ENCODE measurements at regions not wholly inside any gene's neighbourhood (a gene's known extent, or its start where the extent isn't known, plus 50 kb on each side); places are given as distances from the start of the nearest gene placed in this dataset.

DNA sequence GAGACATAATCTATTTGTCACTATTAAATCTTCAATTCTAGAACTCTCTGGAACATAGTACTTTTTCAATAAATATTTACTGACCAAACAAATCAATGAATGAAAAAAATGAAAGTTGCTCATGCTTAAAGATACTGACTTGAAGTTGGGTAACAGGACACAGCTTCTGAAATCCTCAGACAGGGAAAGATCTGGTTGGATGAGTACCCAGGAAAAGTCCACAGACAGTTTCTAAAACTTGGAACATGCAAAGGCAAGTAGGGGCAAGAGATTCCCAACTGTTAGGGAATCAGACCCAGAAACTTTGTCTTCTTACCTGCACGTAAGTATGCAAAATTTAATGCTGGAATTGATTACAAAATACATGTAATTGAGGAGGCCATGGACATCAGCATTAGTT is 366.2 kb downstream of the ACTL7B start:
- no peak for DNase-seq (ENCODE audit: low read depth)

DNA sequence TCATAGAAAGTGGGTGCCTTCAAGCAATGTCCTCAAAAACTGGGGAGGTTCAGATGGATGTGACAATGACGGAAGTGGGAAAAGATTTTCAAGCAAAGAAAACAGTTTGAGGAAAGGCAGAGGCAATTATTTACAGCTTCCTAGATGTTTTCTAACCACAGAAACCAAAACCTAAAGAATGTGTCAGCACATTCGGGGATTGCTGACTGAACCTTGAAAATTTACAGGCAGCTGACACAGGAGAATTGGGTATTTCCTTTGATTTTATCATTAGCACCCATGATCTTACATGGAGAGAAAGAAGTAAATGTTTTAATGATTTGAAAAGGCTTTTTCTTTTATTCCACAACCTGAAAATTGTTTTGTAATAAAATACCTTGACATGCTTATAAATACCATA is 369.0 kb downstream of the ACTL7B start:
- DNase-seq (ENCODE audit: low read depth): no peak

- DNase-seq (ENCODE audit: low read depth): no peak
Observed at GRCh38 chr9:108484468-108484867, 371.3 kb downstream of the ACTL7B start.

GRCh38 chr9:108483676-108484075 is 372.1 kb downstream of the ACTL7B start:
- DNase-seq (ENCODE audit: low read depth): no peak

DNA sequence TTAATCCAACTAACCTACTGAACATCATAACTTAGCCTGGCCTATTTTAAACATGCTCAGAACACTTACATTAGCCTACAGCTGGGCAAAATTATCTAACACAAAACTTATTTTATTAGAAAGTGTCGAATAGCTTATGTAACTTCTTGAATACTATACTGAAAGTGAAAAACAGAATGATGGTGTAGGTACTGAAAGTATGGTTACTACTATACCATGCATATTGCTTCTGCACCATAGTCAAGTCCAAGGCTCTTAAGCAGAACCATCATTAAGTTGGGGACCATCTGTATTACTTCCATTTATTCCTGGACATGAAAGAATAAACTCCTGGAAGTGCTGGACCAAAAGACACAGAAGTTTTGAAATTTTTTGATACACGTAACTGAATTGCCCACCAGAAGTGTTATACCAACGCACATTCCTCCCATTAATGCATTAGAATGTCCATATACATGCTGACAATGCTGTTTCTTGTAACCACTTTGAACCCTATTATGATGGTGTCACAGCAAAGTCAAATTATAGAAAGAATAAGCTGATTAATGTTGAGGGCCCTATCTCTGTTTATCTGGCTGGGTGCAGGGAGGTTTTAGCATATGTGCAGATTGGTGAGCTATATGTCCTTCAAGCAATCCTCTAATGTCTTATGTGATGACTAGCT is 375.7 kb downstream of the ACTL7B start:
- no peak for DNase-seq (ENCODE audit: low read depth)

- no peak for DNase-seq (ENCODE audit: low read depth)
Observed at GRCh38 chr9:108478431-108479332, 377.1 kb downstream of the ACTL7B start.

DNA sequence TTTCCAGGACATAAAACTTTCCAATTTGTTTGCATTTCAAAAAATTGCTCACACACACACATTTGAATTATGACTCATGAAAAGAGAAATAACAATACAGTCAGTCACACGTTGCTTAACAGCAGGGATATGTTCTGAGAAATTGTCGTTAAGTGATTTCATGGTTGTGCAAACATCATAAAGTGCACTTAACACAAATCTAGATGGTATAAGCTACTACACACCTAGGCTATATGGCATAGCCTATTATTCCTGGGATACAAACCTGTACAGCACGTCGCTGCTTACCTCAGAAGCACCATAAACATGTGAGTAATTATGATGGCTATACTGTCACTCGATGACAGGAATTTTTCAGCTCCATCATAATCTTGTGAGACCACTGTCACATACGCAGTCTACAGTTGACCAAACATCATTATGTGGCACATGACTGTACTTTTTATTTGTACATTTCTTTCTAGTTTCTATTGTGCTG is 378.2 kb downstream of the ACTL7B start:
- DNase-seq (ENCODE audit: low read depth): no peak

GRCh38 chr9:108476574-108476973 is 379.2 kb downstream of the ACTL7B start:
- no peak for DNase-seq (ENCODE audit: low read depth)

DNA sequence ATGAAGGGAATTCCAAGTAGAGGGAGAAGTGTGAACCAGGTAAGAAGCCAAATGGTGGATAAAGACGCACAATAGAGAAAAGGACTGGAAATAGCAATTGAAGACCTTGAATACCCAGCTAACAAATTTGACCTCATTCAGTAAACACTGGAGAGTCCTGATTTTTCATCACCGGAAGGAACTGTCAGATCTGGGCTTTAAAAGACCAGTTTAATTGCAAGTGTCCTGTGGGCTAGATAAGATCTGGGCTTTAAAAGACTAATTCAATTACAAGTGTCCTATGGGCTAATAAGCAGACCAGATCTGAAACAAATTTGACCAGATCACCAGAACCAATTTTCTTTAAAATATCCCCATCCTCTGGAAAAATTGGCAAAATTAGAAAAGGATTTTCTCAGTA is 380.0 kb downstream of the ACTL7B start:
- DNase-seq (ENCODE audit: low read depth): no peak

DNA sequence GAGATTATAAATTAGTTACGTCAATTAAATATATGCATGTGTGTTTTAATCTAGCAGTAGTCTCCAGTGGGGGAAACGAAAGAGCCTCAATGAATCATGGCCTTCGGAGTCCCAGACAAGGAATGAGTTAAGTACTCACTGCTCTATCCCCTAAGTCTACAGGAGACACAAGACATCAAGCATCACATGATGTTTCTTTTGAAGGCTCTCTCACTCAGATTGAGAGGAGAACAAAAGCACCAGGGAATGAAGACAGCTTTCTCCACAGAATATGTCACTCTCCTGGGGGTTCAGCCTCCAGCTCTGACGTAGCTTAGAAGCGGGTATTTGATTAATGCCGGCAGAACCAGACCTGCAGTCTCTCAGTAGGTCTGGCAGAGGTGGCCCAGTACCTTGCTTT is 381.4 kb downstream of the ACTL7B start:
- no peak for DNase-seq (ENCODE audit: low read depth)

GRCh38 chr9:108473209-108474112 is 382.3 kb downstream of the ACTL7B start:
- no peak for DNase-seq (ENCODE audit: low read depth)

DNA sequence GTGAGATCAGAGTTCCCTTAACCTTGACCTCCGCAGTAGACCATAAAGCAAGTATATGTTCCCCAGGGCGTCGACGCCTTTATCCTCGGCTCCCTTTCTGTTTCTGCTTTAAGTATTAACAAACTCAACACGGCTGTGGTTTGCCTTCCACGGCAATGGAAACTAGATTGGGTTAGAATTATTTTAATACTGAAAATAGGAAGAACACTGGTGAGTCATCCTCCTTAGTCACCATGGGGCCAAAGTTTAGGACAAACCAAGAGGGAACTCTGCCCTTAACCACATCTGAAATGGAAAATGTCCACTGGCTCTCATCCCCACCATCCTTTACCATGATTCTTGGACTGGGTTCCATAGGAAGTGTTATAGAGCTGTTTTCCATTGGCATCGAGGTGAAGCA is 386.1 kb downstream of the ACTL7B start:
- no peak for DNase-seq (ENCODE audit: low read depth)

DNA sequence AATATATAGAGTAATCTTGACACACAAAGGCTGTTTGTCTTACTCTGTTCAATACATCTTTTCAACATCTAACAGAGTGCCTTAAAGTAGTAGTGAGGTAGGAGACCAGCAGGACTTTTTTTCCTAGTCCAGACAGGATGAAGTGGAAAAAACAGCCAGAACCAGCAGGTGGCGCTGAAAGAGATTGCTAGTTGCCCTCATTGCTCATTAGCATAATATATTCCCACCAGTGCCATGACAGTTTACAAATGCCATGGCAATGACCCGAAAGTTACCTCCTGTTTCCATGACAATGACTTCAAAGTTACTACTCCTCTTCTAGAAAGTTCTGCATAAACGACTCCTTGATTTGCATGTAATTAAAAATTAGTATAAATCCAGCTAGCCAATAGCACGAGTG is 387.4 kb downstream of the ACTL7B start:
- no peak for DNase-seq (ENCODE audit: low read depth)

DNA sequence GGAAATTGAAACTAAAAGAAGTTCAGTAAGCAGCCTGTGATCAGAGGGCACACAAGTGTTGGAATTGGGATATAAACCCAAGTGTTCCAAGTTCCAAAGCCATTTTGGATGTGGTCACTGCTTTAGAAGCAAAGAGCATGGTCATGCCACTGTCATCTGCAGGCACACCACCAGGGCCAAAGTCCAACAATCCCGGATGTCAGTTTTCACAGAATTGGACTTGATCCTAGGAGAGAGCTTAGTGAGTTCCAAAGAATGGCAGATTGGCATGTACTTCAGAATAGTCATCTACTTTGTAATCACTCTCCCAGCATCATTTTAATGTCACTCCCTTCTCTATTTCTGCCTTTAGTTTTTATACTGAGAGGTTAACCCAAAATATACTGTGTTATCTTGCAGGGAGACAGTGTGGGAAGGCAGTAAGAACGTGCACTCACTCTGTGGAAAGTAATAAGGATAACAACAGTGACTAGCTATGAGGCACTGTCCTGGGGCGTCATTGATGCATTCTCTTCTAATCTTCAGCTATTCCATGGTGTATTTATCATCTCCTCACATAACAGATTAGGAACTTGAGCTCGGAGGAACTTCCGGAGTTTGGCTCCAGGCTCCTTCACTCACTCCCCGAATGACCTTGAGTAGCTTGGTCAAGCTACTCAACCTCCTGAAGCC is 388.0 kb downstream of the ACTL7B start:
- DNase-seq (ENCODE audit: low read depth): no peak

DNA sequence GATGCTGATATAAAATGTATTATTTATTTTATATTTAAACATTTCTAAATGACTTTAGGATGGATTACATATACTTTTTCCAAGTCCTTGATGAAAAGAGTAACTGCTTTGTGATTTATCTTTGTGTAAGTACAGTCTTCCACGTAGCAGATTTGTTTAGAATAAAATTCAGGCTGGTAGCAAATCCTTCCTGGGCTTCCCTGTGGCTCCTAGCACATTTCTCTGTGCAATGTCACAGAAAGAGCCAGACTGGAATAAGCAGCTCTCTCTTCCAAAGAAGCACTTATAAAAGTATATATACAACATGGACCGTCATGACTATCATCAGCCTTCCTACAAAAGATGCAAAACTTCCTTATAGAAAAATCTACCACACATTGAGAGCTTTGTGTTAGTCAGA is 388.6 kb downstream of the ACTL7B start:
- DNase-seq (ENCODE audit: low read depth): no peak

DNA sequence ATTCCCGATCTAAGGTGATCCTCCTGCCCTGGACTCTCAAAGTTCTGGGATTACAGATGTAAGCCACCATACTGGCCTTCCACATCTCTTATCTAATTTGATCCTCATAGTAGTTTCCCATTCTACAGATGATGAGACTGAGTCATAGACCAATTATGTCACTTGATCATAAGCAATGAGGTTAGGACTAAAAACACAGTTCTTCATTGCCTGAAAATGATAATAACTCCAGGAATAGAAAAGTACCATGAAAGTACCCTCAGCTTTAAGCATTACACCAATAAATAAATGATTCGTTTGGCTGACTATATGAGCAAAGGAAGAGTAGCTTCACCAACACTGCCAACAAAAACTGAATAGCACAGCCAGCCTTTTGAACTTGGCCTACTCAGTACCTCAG is 389.5 kb downstream of the ACTL7B start:
- no peak for DNase-seq (ENCODE audit: low read depth)

DNA sequence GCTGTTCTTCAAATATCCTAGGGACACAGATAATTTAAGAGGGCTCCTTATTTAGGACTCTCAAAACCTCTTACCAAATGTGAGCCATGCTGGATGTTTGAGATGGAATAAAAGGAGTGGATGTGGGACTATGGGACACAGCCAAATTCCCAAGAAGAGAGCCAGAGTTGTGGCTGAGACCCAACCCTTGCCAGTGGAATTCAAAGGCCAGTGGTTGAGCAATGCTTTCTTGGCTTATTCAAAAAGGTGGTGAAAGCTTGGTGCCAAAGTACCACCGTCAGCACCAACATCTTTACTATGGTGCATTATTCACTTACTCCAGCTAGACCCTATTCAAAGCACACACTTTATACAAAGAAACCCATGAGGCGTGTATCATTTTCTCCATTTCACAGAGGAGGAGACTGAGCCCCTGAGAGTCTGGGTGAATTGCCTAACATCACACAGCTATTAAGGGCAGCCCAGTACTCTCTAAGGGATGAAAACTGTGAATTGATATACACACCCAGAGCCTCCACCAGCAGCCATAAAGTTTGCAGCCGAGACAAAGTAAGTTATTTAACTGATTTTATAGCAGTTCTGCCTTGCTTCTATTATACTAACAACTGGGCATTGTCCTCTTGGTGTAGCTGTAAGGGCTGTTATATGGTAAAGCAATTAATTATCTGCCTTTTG is 391.7 kb downstream of the ACTL7B start:
- DNase-seq (ENCODE audit: low read depth): no peak

GRCh38 chr9:108456903-108457302 is 398.9 kb downstream of the ACTL7B start:
- DNase-seq (ENCODE audit: low read depth): no peak

DNA sequence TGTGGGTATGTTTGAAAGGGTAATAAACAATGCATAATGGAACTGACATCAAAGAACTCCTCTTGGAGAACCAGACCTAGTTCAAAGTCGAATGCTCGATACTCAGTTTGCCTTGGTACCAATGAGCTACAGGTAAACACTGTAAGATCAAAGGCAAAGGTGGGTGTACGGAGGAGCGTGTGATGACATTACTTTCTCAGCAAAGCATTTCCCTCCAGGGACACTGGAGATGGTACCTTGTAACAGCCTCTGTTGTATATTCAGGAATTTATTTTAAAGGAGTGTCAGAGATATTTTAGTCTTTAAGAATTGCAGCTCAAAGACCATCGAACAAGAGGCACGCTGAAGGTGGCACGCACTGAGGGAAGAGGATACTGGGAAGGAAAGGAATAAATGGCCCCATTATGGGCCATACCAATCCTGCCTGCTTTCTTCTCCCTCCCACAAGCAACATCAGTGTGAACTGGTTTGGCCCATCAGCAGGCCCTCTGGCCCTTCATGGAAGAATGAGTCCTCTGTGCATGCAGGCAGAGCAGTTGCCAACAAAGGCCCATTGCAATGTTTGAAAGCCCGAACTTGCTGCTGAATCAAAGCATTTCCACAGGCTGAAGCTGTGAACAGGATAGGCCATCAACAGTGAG is 410.2 kb downstream of the ACTL7B start:
- no peak for DNase-seq (ENCODE audit: low read depth)
